Mesenchymal stem cell (in vitro differentiated cells and primary cell): ENCODE measurements at regions not wholly inside any gene's neighbourhood (a gene's known extent, or its start where the extent isn't known, plus 50 kb on each side); places are given as distances from the start of the nearest gene placed in this dataset.

Source experiments
- DNase-seq: peaks from one replicate; pipeline ENCODE4 v3.0.0-alpha.2; 2013
- H2AFZ ChIP-seq: one replicate; pipeline ENCODE4 v1.6.1; 2013; ENCODE audit warnings: low read depth, mild to moderate bottlenecking, control low read depth, inconsistent platforms, low read length, moderate library complexity
- H2AK5ac ChIP-seq: 2 replicates; pipeline ENCODE4 v1.6.1; 2013; ENCODE audit warnings: low read length, moderate library complexity, mild to moderate bottlenecking, inconsistent platforms; ENCODE audit not compliant: severe bottlenecking
- H2BK120ac ChIP-seq: one replicate; pipeline ENCODE4 v1.6.1; 2013; ENCODE audit warnings: low read depth, mild to moderate bottlenecking, inconsistent platforms, low read length, moderate library complexity
- H2BK12ac ChIP-seq, 2 experiments: one replicate each; pipeline ENCODE4 v1.6.1; 2013; ENCODE audit warnings: inconsistent platforms in 2 of 2, low read length in 2 of 2, mild to moderate bottlenecking in 2 of 2, moderate library complexity in 2 of 2, control low read depth in 1 of 2
- H2BK15ac ChIP-seq: one replicate; pipeline ENCODE4 v1.6.1; 2013; ENCODE audit warnings: mild to moderate bottlenecking, low read depth, inconsistent platforms; ENCODE audit not compliant: poor library complexity, severe bottlenecking
- H2BK5ac ChIP-seq: 2 replicates; pipeline ENCODE4 v1.6.1; 2013; ENCODE audit warnings: low read depth, mild to moderate bottlenecking, low read length, control low read depth, inconsistent platforms; ENCODE audit not compliant: poor library complexity, severe bottlenecking
- H3K14ac ChIP-seq, 2 experiments: one replicate each; pipeline ENCODE4 v1.6.1; 2013; ENCODE audit warnings: inconsistent platforms in 2 of 2, low read length in 2 of 2, control low read depth in 1 of 2, mild to moderate bottlenecking in 1 of 2, moderate library complexity in 1 of 2
- H3K18ac ChIP-seq, 2 experiments: one replicate each; pipeline ENCODE4 v1.6.1; 2013; ENCODE audit warnings: inconsistent platforms in 2 of 2, low read length in 2 of 2, control low read depth in 1 of 2, low read depth in 1 of 2, mild to moderate bottlenecking in 1 of 2
- H3K23ac ChIP-seq, 2 experiments: one replicate each; pipeline ENCODE4 v1.6.1; 2013; ENCODE audit warnings: inconsistent platforms in 2 of 2, low read length in 2 of 2, mild to moderate bottlenecking in 2 of 2, moderate library complexity in 2 of 2, control low read depth in 1 of 2
- H3K27ac ChIP-seq: 2 replicates; pipeline ENCODE4 v1.5.1; 2013; ENCODE audit warnings: mild to moderate bottlenecking, moderate library complexity, low read length, control low read depth, inconsistent platforms; ENCODE audit not compliant: poor library complexity, severe bottlenecking
- H3K27me3 ChIP-seq, 2 experiments: 2 replicates each; pipeline versions ENCODE4 v1.6.1 to v1.7.0; 2013; ENCODE audit warnings: low read length in 2 of 2, mild to moderate bottlenecking in 2 of 2, moderate library complexity in 2 of 2, control low read depth in 1 of 2, inconsistent platforms in 1 of 2; ENCODE audit not compliant: control insufficient read depth in 1 of 2, insufficient read depth in 1 of 2
- H3K36me3 ChIP-seq, 2 experiments: 2 replicates each; pipeline versions ENCODE4 v1.6.1 to v1.7.0; 2013; ENCODE audit warnings: low read length in 2 of 2, control low read depth in 1 of 2, inconsistent platforms in 1 of 2, low read depth in 1 of 2, mild to moderate bottlenecking in 1 of 2; ENCODE audit not compliant: insufficient read depth in 2 of 2, control insufficient read depth in 1 of 2
- H3K4ac ChIP-seq, 2 experiments: one replicate each; pipeline ENCODE4 v1.6.1; 2013; ENCODE audit warnings: inconsistent platforms in 2 of 2, low read length in 2 of 2, mild to moderate bottlenecking in 2 of 2, moderate library complexity in 2 of 2, control low read depth in 1 of 2, low read depth in 1 of 2
- H3K4me1 ChIP-seq: 2 replicates; pipeline ENCODE4 v1.6.1; 2013; ENCODE audit warnings: low read depth, low read length, control low read depth; ENCODE audit not compliant: control insufficient read depth, insufficient read depth
- H3K4me2 ChIP-seq: 2 replicates; pipeline ENCODE4 v1.6.1; 2013; ENCODE audit warnings: low read length, mild to moderate bottlenecking, inconsistent platforms; ENCODE audit not compliant: poor library complexity, severe bottlenecking
- H3K4me3 ChIP-seq, 2 experiments: 2 replicates each; pipeline versions ENCODE4 v1.5.1 to v1.7.0; 2013; ENCODE audit warnings: low read length in 2 of 2, mild to moderate bottlenecking in 2 of 2, control low read depth in 1 of 2, low read depth in 1 of 2; ENCODE audit not compliant: insufficient read depth in 1 of 2
- H3K79me1 ChIP-seq: replicated peaks from 2 replicates; pipeline ENCODE4 v1.6.1; 2013; ENCODE audit warnings: mild to moderate bottlenecking, control low read depth, low read length, inconsistent platforms; ENCODE audit not compliant: poor library complexity, severe bottlenecking
- H3K9ac ChIP-seq: 2 replicates; pipeline ENCODE4 v1.7.0; 2013; ENCODE audit warnings: mild to moderate bottlenecking, low read length, moderate library complexity
- H3K9me3 ChIP-seq: 2 replicates; pipeline ENCODE4 v1.7.0; 2013; ENCODE audit warnings: mild to moderate bottlenecking, low read length; ENCODE audit not compliant: control insufficient read depth
- H4K8ac ChIP-seq: one replicate; pipeline ENCODE4 v1.6.1; 2013; ENCODE audit warnings: inconsistent platforms, mild to moderate bottlenecking, low read length, moderate library complexity
- H4K91ac ChIP-seq: one replicate; pipeline ENCODE4 v1.6.1; 2013; ENCODE audit warnings: mild to moderate bottlenecking, low read length, inconsistent platforms
- WGBS: methylation state at CpG from one replicate; pipeline ENCODE4 v1.1.7; 2013; ENCODE audit warnings: mixed read lengths; 5-methylcytosine and 5-hydroxymethylcytosine counted together

- no peaks in the 10 kb centered on the region for H3K79me1 ChIP-seq
- no peak overlapping the region for H3K4ac ChIP-seq
- H3K9me3 ChIP-seq = no peaks in the 10 kb centered on the region
- H2BK15ac ChIP-seq = no peak overlapping the region
- no peak overlapping the region for H2AK5ac ChIP-seq
- H3K14ac ChIP-seq = no peak overlapping the region
- H2BK5ac ChIP-seq = no peak overlapping the region
- no peak overlapping the region for H4K8ac ChIP-seq
- 76% methylated on average over 7 of the region's 8 CpGs for WGBS
- H3K4me2 ChIP-seq = no peak overlapping the region
- H2BK120ac ChIP-seq = no peak overlapping the region
- H3K9ac ChIP-seq = no peak overlapping the region
- H2AFZ ChIP-seq = no peak overlapping the region
- H3K27me3 ChIP-seq = peaks cover 0 to 21% of the 10 kb centered on the region in 2 experiments
- H3K18ac ChIP-seq = no peak overlapping the region
- peaks cover 9% of the 10 kb centered on the region for H3K4me1 ChIP-seq
- no peak for DNase-seq
- H3K27ac ChIP-seq = no peak overlapping the region
- H2BK12ac ChIP-seq = no peak overlapping the region
- H3K36me3 ChIP-seq = no peaks in the 10 kb centered on the region
- no peak overlapping the region for H4K91ac ChIP-seq
- H3K23ac ChIP-seq = no peak overlapping the region
- H3K4me3 ChIP-seq = no peak overlapping the region
These were observed 65.2 kb upstream of the ADRA1B start for GRCh38 chr5:159851053-159851452.

- Histone ChIP-seq H3K27ac (no peak overlapping the region), H3K4ac (no peak overlapping the region), H3K9ac (no peak overlapping the region), H3K27me3 (peaks cover 2 to 28% of the 10 kb centered on the region in 2 experiments), H3K9me3 (no peaks in the 10 kb centered on the region), H2AK5ac (no peak overlapping the region), H2BK12ac (no peak overlapping the region), H3K23ac (no peak overlapping the region), H2BK15ac (no peak overlapping the region), H4K8ac (no peak overlapping the region), H2AFZ (no peak overlapping the region), H3K36me3 (no peaks in the 10 kb centered on the region), H3K4me3 (no peak overlapping the region), H2BK120ac (no peak overlapping the region), H3K14ac (no peak overlapping the region), H3K4me1 (peaks cover 6% of the 10 kb centered on the region), H4K91ac (no peak overlapping the region), H3K4me2 (no peak overlapping the region), H3K18ac (no peak overlapping the region), H2BK5ac (no peak overlapping the region), H3K79me1 (no peaks in the 10 kb centered on the region)
- WGBS = 100% methylated on average over 1 of the region's 2 CpGs
- DNase-seq = no peak
These were observed 61.4 kb upstream of the ADRA1B start for GRCh38 chr5:159854916-159855315.

GRCh38 chr5:159855476-159856191 lies 60.6 kb upstream of the ADRA1B start:
- no peaks in the 10 kb centered on the region for H3K9me3 ChIP-seq
- H3K27ac ChIP-seq = no peak overlapping the region
- H3K27me3 ChIP-seq = peaks cover 6 to 35% of the 10 kb centered on the region in 2 experiments
- no peak overlapping the region for H3K4me2 ChIP-seq
- H2BK120ac ChIP-seq = no peak overlapping the region
- DNase-seq = no peak
- no peak overlapping the region for H4K8ac ChIP-seq
- H3K4me3 ChIP-seq = no peak overlapping the region
- no peak overlapping the region for H2AFZ ChIP-seq
- no peak overlapping the region for H2AK5ac ChIP-seq
- no peak overlapping the region for H3K4ac ChIP-seq
- no peak overlapping the region for H3K14ac ChIP-seq
- H3K4me1 ChIP-seq = peaks cover 4% of the 10 kb centered on the region
- H3K36me3 ChIP-seq = no peaks in the 10 kb centered on the region
- 91% methylated on average over 4 of the region's 5 CpGs for WGBS
- H3K23ac ChIP-seq = no peak overlapping the region
- H3K79me1 ChIP-seq = no peaks in the 10 kb centered on the region
- no peak overlapping the region for H2BK15ac ChIP-seq
- H3K9ac ChIP-seq = no peak overlapping the region
- no peak overlapping the region for H4K91ac ChIP-seq
- H2BK5ac ChIP-seq = no peak overlapping the region
- no peak overlapping the region for H3K18ac ChIP-seq
- no peak overlapping the region for H2BK12ac ChIP-seq

GRCh38 chr5:159858871-159859270 lies 57.4 kb upstream of the ADRA1B start:
- Histone ChIP-seq H3K4me3 (no peak overlapping the region), H3K18ac (no peak overlapping the region), H2AK5ac (no peak overlapping the region), H2BK120ac (no peak overlapping the region), H3K9me3 (no peaks in the 10 kb centered on the region), H2BK15ac (no peak overlapping the region), H3K27me3 (peaks cover 6 to 66% of the 10 kb centered on the region in 2 experiments), H3K4me2 (no peak overlapping the region), H2BK5ac (no peak overlapping the region), H2AFZ (no peak overlapping the region), H3K4ac (no peak overlapping the region), H4K91ac (no peak overlapping the region), H3K4me1 (peaks cover 4% of the 10 kb centered on the region), H3K36me3 (no peaks in the 10 kb centered on the region), H3K14ac (no peak overlapping the region), H3K79me1 (no peaks in the 10 kb centered on the region), H3K9ac (no peak overlapping the region), H2BK12ac (no peak overlapping the region), H3K27ac (no peak overlapping the region), H3K23ac (no peak overlapping the region), H4K8ac (no peak overlapping the region)
- DNase-seq = no peak
- WGBS = 72% methylated on average over 2 of the region's 2 CpGs
